HepG2 (cell line): ENCODE measurements at regions not wholly inside any gene's neighbourhood (a gene's known extent, or its start where the extent isn't known, plus 50 kb on each side); places are given as distances from the start of the nearest gene placed in this dataset.

Experiments
- ATAC-seq: fragments of 200-7000 bp; cut with Tn5 transposase; 3 replicates; pipeline ENCODE4 v1.9.1; 2020; ENCODE audit warnings: mild to moderate bottlenecking, moderate library complexity
- BruUV-seq: library from RNA; stranded (reverse); fragments of 400-500 nt; replicated peaks from 2 replicates; lab custom pipeline; 2021; lab: Mats Ljungman, UMichigan
- CTCF ChIA-PET: fragments of 300-600 bp; formaldehyde crosslinking; extraction: SDS; loops from one replicate; lab custom pipeline; 2021; ENCODE audit warnings: low total read pairs, inconsistent platforms, low intra/inter-chr PET ratio; lab: Yijun Ruan, JAX
- POLR2A ChIA-PET: fragments of 350-600 bp; sonication (Branson Sonifier 250); formaldehyde crosslinking; loops from one replicate; lab custom pipeline; 2020; ENCODE audit warnings: antibody characterized with exemption, inconsistent platforms; lab: Yijun Ruan, JAX
- DNase-seq: peaks from one replicate; pipeline ENCODE4 v3.0.0-alpha.2; 2015; ENCODE audit warnings: low spot score
- FAIRE-seq: peaks from 3 replicates; lab custom pipeline; 2011; peaks lifted over from hg19 to GRCh38; lab: Jason Lieb, UNC
- H2AFZ ChIP-seq: one replicate; pipeline ENCODE4 v1.6.1; 2011; ENCODE audit warnings: low read length, inconsistent platforms
- H3K27ac ChIP-seq: fragments of 300-600 bp; 3 replicates; pipeline ENCODE4 v1.8.0; 2011; ENCODE audit warnings: mixed run types, mild to moderate bottlenecking, mixed read lengths, low read length, inconsistent platforms; ENCODE audit not compliant: insufficient read depth; ENCODE audit errors: extremely low read length
- H3K27me3 ChIP-seq, 2 experiments: fragments of 200-600 bp in 1 of 2; 2 replicates in 1 of 2; 3 replicates in 1 of 2; pipeline versions ENCODE4 v1.6.0 to v1.8.0; 2011; ENCODE audit warnings: low read length in 2 of 2, mild to moderate bottlenecking in 2 of 2, moderate library complexity in 2 of 2, inconsistent platforms in 1 of 2; ENCODE audit not compliant: insufficient read depth in 2 of 2, control insufficient read depth in 1 of 2
- H3K36me3 ChIP-seq, 2 experiments: fragments of 200-600 bp in 1 of 2; replicated peaks in 1 of 2; 2 replicates in 1 of 2; 3 replicates in 1 of 2; pipeline versions ENCODE4 v1.5.1 to v1.8.0; 2011; ENCODE audit warnings: low read length in 2 of 2, inconsistent platforms in 1 of 2; ENCODE audit not compliant: insufficient read depth in 2 of 2, control insufficient read depth in 1 of 2
- H3K4me1 ChIP-seq: 2 replicates; pipeline ENCODE4 v1.5.1; 2012; ENCODE audit warnings: low read length, inconsistent platforms; ENCODE audit not compliant: insufficient read depth
- H3K4me2 ChIP-seq: 2 replicates; pipeline ENCODE4 v1.6.0; 2011; ENCODE audit warnings: low read depth, low read length, inconsistent platforms
- H3K4me3 ChIP-seq, 3 experiments: fragments of 200-600 bp in 1 of 3; sonication (generic), shearing (Covaris generic) in 1 of 3; replicated peaks in 1 of 3; 2 replicates each; pipeline ENCODE4 v1.5.1; 2011 to 2016; ENCODE audit warnings: low read length in 3 of 3, inconsistent platforms in 2 of 3, low read depth in 2 of 3, mild to moderate bottlenecking in 2 of 3, control low read depth in 1 of 3, mixed read lengths in 1 of 3; ENCODE audit not compliant: insufficient read depth in 1 of 3
- H3K79me2 ChIP-seq: one replicate; pipeline ENCODE4 v1.6.1; 2011; ENCODE audit warnings: low read length, inconsistent platforms; ENCODE audit not compliant: insufficient read depth
- H3K9ac ChIP-seq: 2 replicates; pipeline ENCODE4 v1.6.0; 2011; ENCODE audit warnings: mild to moderate bottlenecking, low read depth, low read length, inconsistent platforms; ENCODE audit not compliant: insufficient read depth
- H3K9me3 ChIP-seq: 2 replicates; pipeline ENCODE4 v1.5.1; 2012; ENCODE audit warnings: mild to moderate bottlenecking, low read length
- H4K20me1 ChIP-seq: 2 replicates; pipeline ENCODE4 v1.6.0; 2011; ENCODE audit warnings: inconsistent platforms, mild to moderate bottlenecking, low read length, moderate library complexity; ENCODE audit not compliant: insufficient read depth
- ATF4 ChIP-seq, 2 experiments: fragments of 450-650 bp in 1 of 2; sonication (generic) in 1 of 2; formaldehyde crosslinking; IDR thresholded peaks; 2 replicates each; pipeline versions ENCODE4 v1.5.0 to v1.8.0; 2020 to 2022; ENCODE audit warnings: mild to moderate bottlenecking in 1 of 2, missing genetic modification reagents in 1 of 2
- BCLAF1 ChIP-seq: fragments of 450-650 bp; IDR thresholded peaks from 2 replicates; pipeline ENCODE4 v1.6.1; 2017; ENCODE audit warnings: mild to moderate bottlenecking
- BORCS8-MEF2B ChIP-seq: sonication (generic); formaldehyde crosslinking; IDR thresholded peaks from 2 replicates; pipeline ENCODE4 v1.8.0; 2022; ENCODE audit warnings: mild to moderate bottlenecking, missing genetic modification reagents
- CBX1 ChIP-seq: IDR thresholded peaks from one replicate; pipeline ENCODE4 v1.6.1; 2016; ENCODE audit warnings: antibody characterized with exemption, low read depth
- ELK4 ChIP-seq: sonication (generic); formaldehyde crosslinking; IDR thresholded peaks from 2 replicates; pipeline ENCODE4 v1.9.0; 2021; ENCODE audit warnings: missing genetic modification reagents, borderline replicate concordance
- HMG20A ChIP-seq: IDR thresholded peaks from 2 replicates; pipeline ENCODE4 v1.6.1; 2016; ENCODE audit warnings: borderline replicate concordance
- KMT2A ChIP-seq: sonication (generic); formaldehyde crosslinking; IDR thresholded peaks from 2 replicates; pipeline ENCODE4 v1.4.0; 2020; ENCODE audit warnings: missing genetic modification reagents
- LCORL ChIP-seq, 2 experiments: fragments of 450-650 bp in 1 of 2; sonication (generic) in 1 of 2; formaldehyde crosslinking in 1 of 2; IDR thresholded peaks; 2 replicates each; pipeline versions ENCODE4 v1.5.0 to v1.6.1; 2017 to 2020; ENCODE audit warnings: antibody characterized with exemption in 1 of 2, missing genetic modification reagents in 1 of 2
- SALL2 ChIP-seq: sonication (generic); formaldehyde crosslinking; IDR thresholded peaks from 2 replicates; pipeline ENCODE4 v1.8.1; 2023; ENCODE audit warnings: mild to moderate bottlenecking, missing genetic modification reagents, inconsistent platforms
- SAP130 ChIP-seq: IDR thresholded peaks from 2 replicates; pipeline ENCODE4 v1.6.1; 2016; ENCODE audit warnings: low read depth
- ZFP62 ChIP-seq: sonication (generic); formaldehyde crosslinking; IDR thresholded peaks from 2 replicates; pipeline ENCODE4 v1.4.0; 2020; ENCODE audit warnings: missing genetic modification reagents
- ZNF143 ChIP-seq: sonication (generic); formaldehyde crosslinking; IDR thresholded peaks from 2 replicates; pipeline ENCODE4 v1.4.0; 2020; ENCODE audit warnings: missing genetic modification reagents
- ZNF557 ChIP-seq: sonication (generic); formaldehyde crosslinking; IDR thresholded peaks from 2 replicates; pipeline ENCODE4 v1.4.0; 2020; ENCODE audit warnings: missing genetic modification reagents
- WGBS: methylation state at CpG from one replicate; pipeline ENCODE4 v1.1.6; 2017; ENCODE audit warnings: low lambda C conversion rate; 5-methylcytosine and 5-hydroxymethylcytosine counted together
- in situ Hi-C: cut with HindIII; loops from 2 replicates; pipeline ENCODE4 v1.10.0; 2017; ENCODE audit warnings: low pct_unique_long_range_greater_than_20kb; ENCODE audit not compliant: extremely low pct_ligation_motif_present
- intact Hi-C: fragments of 100-400 bp; cut with micrococcal nuclease; formaldehyde crosslinking; loops from one replicate; pipeline ENCODE4 v1.10.0; 2022; ENCODE audit not compliant: unreplicated experiment

GRCh38 chr5:36529142-36529541, 77.3 kb upstream of the SLC1A3 start:
- DNase-seq (no peak), FAIRE-seq (no peak), ATAC-seq (no peak)
- Histone ChIP-seq H3K36me3 (no peaks in the 10 kb centered on the region), H3K9me3 (no peaks in the 10 kb centered on the region), H3K4me3 (no peak overlapping the region), H3K4me2 (no peak overlapping the region), H3K4me1 (no peaks in the 10 kb centered on the region), H2AFZ (no peak overlapping the region), H4K20me1 (no peaks in the 10 kb centered on the region), H3K27ac (no peak overlapping the region), H3K9ac (no peak overlapping the region), H3K27me3 (no peaks in the 10 kb centered on the region), H3K79me2 (no peaks in the 10 kb centered on the region)
- TF ChIP-seq KMT2A (CRISPR knock-in tag) = no peak
- no peak for TF ChIP-seq BORCS8-MEF2B
- no peak for TF ChIP-seq ZFP62 (CRISPR knock-in tag)
- TF ChIP-seq SALL2 = no peak
- no peak for TF ChIP-seq ELK4 (CRISPR knock-in tag)
- no peak for TF ChIP-seq LCORL (IDR thresholded peaks at IDR 0.05)
- TF ChIP-seq LCORL (CRISPR knock-in tag; IDR thresholded peaks at IDR 0.05) = no peak
- TF ChIP-seq ATF4 (CRISPR knock-in tag; IDR thresholded peaks at IDR 0.05) = no peak
- TF ChIP-seq ZNF557 (CRISPR knock-in tag) = no peak
- TF ChIP-seq BCLAF1 = no peak
- TF ChIP-seq HMG20A (CRISPR knock-in tag) = no peak
- TF ChIP-seq ZNF143 (CRISPR knock-in tag) = no peak
- no peak for TF ChIP-seq SAP130 (CRISPR knock-in tag)
- TF ChIP-seq CBX1 = no peak
- intact Hi-C loops (no loop called here), in situ Hi-C loops (no loop called here)
- CTCF ChIA-PET = no interaction called here
- no TSS peak for BruUV-seq
- WGBS = 76% methylated on average over 1 of the region's 1 CpG
- POLR2A ChIA-PET = no interaction called here
